RPMI8226 (cell line): ENCODE measurements at regions not wholly inside any gene's neighbourhood (a gene's known extent, or its start where the extent isn't known, plus 50 kb on each side); places are given as distances from the start of the nearest gene placed in this dataset.

Experiments used
- DNase-seq: peaks from one replicate; pipeline ENCODE4 v3.0.0-alpha.2; 2015

DNA sequence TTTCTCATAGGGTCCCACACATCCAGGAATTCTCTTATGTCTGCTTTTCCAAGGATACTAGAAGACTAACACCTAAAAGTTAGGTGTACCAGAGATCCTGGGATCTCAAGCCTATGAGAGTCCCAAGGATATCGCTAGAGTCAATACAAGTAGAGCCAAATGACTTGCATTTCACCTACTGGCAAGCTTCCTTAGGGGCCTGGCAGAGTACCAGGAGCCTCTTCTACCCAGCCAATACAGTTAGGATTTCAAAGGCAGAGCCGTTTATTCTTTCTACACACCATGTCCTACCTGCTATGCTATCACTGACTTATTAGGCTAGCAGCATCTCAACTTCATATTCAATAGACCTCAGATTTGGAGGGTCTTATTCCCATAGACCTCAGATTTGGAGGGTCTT, 53.5 kb upstream of the UNC5B start:
- no peak for DNase-seq

DNA sequence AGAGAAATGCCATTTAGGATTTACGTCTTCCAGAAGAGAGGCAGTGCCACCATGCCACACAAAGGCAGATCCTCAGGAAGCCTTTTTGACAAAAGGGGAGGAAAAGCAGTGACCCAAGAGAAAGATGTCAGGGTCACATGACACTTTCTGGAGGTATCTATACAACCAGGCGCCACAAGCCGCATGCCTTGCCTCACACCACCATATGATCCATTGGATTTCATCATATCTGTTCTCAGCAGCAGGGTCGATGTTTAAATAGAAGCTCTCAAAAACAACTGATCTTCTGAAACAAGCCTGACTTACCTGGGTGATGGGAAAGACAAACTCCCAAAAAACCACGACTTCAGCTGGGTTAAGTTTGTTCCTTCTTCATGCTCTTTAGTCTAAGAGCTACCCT, 52.5 kb upstream of the UNC5B start:
- no peak for DNase-seq

DNA sequence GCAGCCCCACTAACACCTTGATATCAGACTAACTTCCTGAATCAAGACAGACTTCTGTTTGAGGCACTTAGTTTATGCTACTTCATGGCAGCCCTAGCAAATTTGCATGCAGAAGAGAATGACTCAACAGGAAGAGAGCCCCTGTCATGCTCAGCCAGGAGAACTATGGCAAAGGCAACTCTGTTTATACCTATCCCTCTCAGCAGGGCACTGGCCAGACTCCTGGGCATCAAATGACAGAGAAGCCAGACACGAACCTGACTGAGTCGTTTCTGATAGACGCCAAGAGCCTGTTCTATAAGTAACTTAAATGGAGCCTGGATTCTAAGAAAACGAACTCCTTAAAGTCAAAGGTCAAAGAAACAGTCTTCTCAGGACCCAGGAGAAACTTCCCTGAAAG, 50.9 kb upstream of the UNC5B start:
- DNase-seq, result no peak
